Spleen (tissue), 11 donors: ENCODE measurements at regions not wholly inside any gene's neighbourhood (a gene's known extent, or its start where the extent isn't known, plus 50 kb on each side); places are given as distances from the start of the nearest gene placed in this dataset.

Experiments
- DNase-seq: peaks from one replicate; pipeline ENCODE4 v3.0.0-alpha.2; 2020
- H3K27ac ChIP-seq, 8 donors: fragments of 200-600 bp; sonication (generic) in 7 of 8; 1 replicate in 4 of 8; 2 replicates in 4 of 8; pipeline versions ENCODE4 v1.5.0 to v1.8.0; 2016 to 2021; ENCODE audit warnings: inconsistent platforms in 4 of 8, mild to moderate bottlenecking in 4 of 8, moderate library complexity in 1 of 8
- H3K27me3 ChIP-seq, 7 donors: fragments of 200-600 bp; sonication (generic) in 6 of 7; replicated peaks in 1 of 7; 1 replicate in 4 of 7; 2 replicates in 3 of 7; pipeline versions ENCODE4 v1.5.0 to v1.8.0; 2016 to 2021; ENCODE audit warnings: inconsistent platforms in 3 of 7, mild to moderate bottlenecking in 1 of 7
- H3K36me3 ChIP-seq, 6 donors: fragments of 200-600 bp; sonication (generic) in 5 of 6; 1 replicate in 4 of 6; 2 replicates in 2 of 6; pipeline versions ENCODE4 v1.5.0 to v1.8.0; 2016 to 2021; ENCODE audit warnings: inconsistent platforms in 2 of 6
- H3K4me1 ChIP-seq, 6 donors: fragments of 200-600 bp; sonication (generic) in 5 of 6; 1 replicate in 3 of 6; 2 replicates in 3 of 6; pipeline versions ENCODE4 v1.5.0 to v1.8.0; 2016 to 2021; ENCODE audit warnings: inconsistent platforms in 3 of 6
- H3K4me3 ChIP-seq, 8 donors: fragments of 200-600 bp; sonication (generic) in 7 of 8; 1 replicate in 4 of 8; 2 replicates in 4 of 8; pipeline versions ENCODE4 v1.5.0 to v1.8.0; 2016 to 2021; ENCODE audit warnings: inconsistent platforms in 4 of 8, mild to moderate bottlenecking in 4 of 8, moderate library complexity in 2 of 8
- H3K9me3 ChIP-seq, 8 donors: fragments of 200-600 bp; sonication (generic) in 7 of 8; 1 replicate in 4 of 8; 2 replicates in 4 of 8; pipeline versions ENCODE4 v1.5.0 to v1.8.0; 2016 to 2021; ENCODE audit warnings: inconsistent platforms in 4 of 8
- CTCF ChIP-seq, 11 experiments: fragments of 200-600 bp in 7 of 11; fragments of 450-650 bp in 4 of 11; sonication (generic) in 4 of 11; IDR thresholded peaks in 8 of 11; conservative IDR thresholded peaks in 3 of 11; 1 replicate in 7 of 11; 2 replicates in 4 of 11; pipeline versions ENCODE4 v1.4.0 to v1.8.0; 2016 to 2021; ENCODE audit warnings: antibody characterized with exemption in 11 of 11, inconsistent platforms in 4 of 11, mild to moderate bottlenecking in 1 of 11
- POLR2A ChIP-seq, 3 donors: fragments of 450-650 bp; IDR thresholded peaks; one replicate each; pipeline ENCODE4 v1.5.1; 2017; ENCODE audit warnings: antibody characterized with exemption in 3 of 3, mild to moderate bottlenecking in 1 of 3
- POLR2AphosphoS5 ChIP-seq, 3 donors: sonication (generic); formaldehyde crosslinking; IDR thresholded peaks; one replicate each; pipeline ENCODE4 v1.5.1; 2017; ENCODE audit warnings: antibody characterized with exemption in 3 of 3
- WGBS, 5 donors: extraction: QIAGEN DNeasy Blood & Tissue Kit in 3 of 5; methylation state at CpG; one replicate each; pipeline versions ENCODE4 v1.1.5 to v1.1.7; 2013 to 2018; 5-methylcytosine and 5-hydroxymethylcytosine counted together
- intact Hi-C: fragments of 100-400 bp; cut with DNase I; formaldehyde crosslinking; loops from one replicate; pipeline ENCODE4 v1.15.0; 2023; ENCODE audit warnings: low total_unique reads
- donor health status: healthy with polysubstance abuse.
- donor health status: DM: no; HTN: no; CAD: no; lungs with moderate emphysema.
- donor health status: DM: no; HTN: no; CAD: no.
- donor health status: Bipolar disorder and iron deficiency.
- donor health status: healthy.
- donor health status: DM: no; HTN: no; CAD: no.
- donor health status: DM: yes; HTN: yes; CAD: no.

- Histone ChIP-seq H3K4me1 (peaks cover 10 to 71% (median 36%) of the 10 kb centered on the region in 6 donors), H3K9me3 (no peaks in the 10 kb centered on the region), H3K27ac (peak overlapping the region in 5 of 8 donors; percentile 28 to 70 (median 63)), H3K27me3 (peaks cover 0 to 21% (median 8%) of the 10 kb centered on the region in 7 donors), H3K36me3 (no peaks in the 10 kb centered on the region), H3K4me3 (no peak overlapping the region)
- intact Hi-C loops = no loop called here
- TF ChIP-seq POLR2A (IDR thresholded peaks at IDR 0.05) (no peak), CTCF (IDR thresholded peaks at IDR 0.05 in 8 of 11, conservative IDR thresholded peaks at IDR 0.05 in 3 of 11) (no peak), POLR2AphosphoS5 (IDR thresholded peaks at IDR 0.05) (peak; percentile 48 to 69 (median 58))
- peak; percentile 86 for DNase-seq
- 21 to 51% (median 29%) methylated on average over 22 of the region's 22 CpGs for WGBS, 5 donors
Observed at GRCh38 chr20:50385733-50386640, 124.2 kb upstream of the PTPN1 start.

GRCh38 chr20:50386641-50386960 is 123.6 kb upstream of the PTPN1 start:
- Histone ChIP-seq H3K4me3 (no peak overlapping the region), H3K4me1 (peaks cover 9 to 65% (median 35%) of the 10 kb centered on the region in 6 donors)

GRCh38 chr20:50387218-50387995 is 122.8 kb upstream of the PTPN1 start:
- H3K36me3 ChIP-seq = no peaks in the 10 kb centered on the region
- no peak for DNase-seq
- no peaks in the 10 kb centered on the region for H3K9me3 ChIP-seq
- 71 to 83% (median 77%) methylated on average over 21 of the region's 21 CpGs for WGBS, 5 donors
- TF ChIP-seq POLR2AphosphoS5 (IDR thresholded peaks at IDR 0.05) (no peak), POLR2A (IDR thresholded peaks at IDR 0.05) (no peak)
- H3K27me3 ChIP-seq = peaks cover 0 to 21% (median 8%) of the 10 kb centered on the region in 7 donors
- no peak overlapping the region for H3K4me3 ChIP-seq
- H3K4me1 ChIP-seq = peaks cover 2 to 64% (median 28%) of the 10 kb centered on the region in 6 donors
- intact Hi-C loops = no loop called here
- peak overlapping the region in 2 of 8 donors; percentile 8 to 20 for H3K27ac ChIP-seq

More at GRCh38 chr20:50386641-50386960, 123.6 kb upstream of the PTPN1 start:
- 20 to 37% (median 30%) methylated on average over 6 of the region's 6 CpGs for WGBS, 5 donors
- Histone ChIP-seq H3K36me3 (no peaks in the 10 kb centered on the region), H3K27me3 (peaks cover 0 to 21% (median 8%) of the 10 kb centered on the region in 7 donors), H3K27ac (peak overlapping the region in 5 of 8 donors; percentile 28 to 64 (median 41)), H3K9me3 (no peaks in the 10 kb centered on the region)
- no peak for TF ChIP-seq CTCF (IDR thresholded peaks at IDR 0.05 in 8 of 11, conservative IDR thresholded peaks at IDR 0.05 in 3 of 11)
- intact Hi-C loops = no loop called here
- DNase-seq = no peak

GRCh38 chr20:50387996-50388332 is 122.2 kb upstream of the PTPN1 start:
- Histone ChIP-seq H3K36me3 (no peaks in the 10 kb centered on the region), H3K4me1 (peaks cover 0 to 60% (median 26%) of the 10 kb centered on the region in 6 donors), H3K27ac (peak overlapping the region in 2 of 8 donors; percentile 8 to 20), H3K4me3 (no peak overlapping the region), H3K27me3 (peaks cover 0 to 21% (median 8%) of the 10 kb centered on the region in 7 donors), H3K9me3 (no peaks in the 10 kb centered on the region)
- TF ChIP-seq POLR2A (IDR thresholded peaks at IDR 0.05) (no peak), CTCF (IDR thresholded peaks at IDR 0.05 in 8 of 11, conservative IDR thresholded peaks at IDR 0.05 in 3 of 11) (no peak), POLR2AphosphoS5 (IDR thresholded peaks at IDR 0.05) (no peak)
- no peak for DNase-seq
- intact Hi-C loops = no loop called here
- WGBS, 5 donors = 27 to 38% (median 31%) methylated on average over 6 of the region's 6 CpGs
